ENCODE measurements at regions not wholly inside any gene's neighbourhood (a gene's known extent, or its start where the extent isn't known, plus 50 kb on each side); places are given as distances from the start of the nearest gene placed in this dataset.

GRCh38 chr10:120300513-120300912, 156.5 kb upstream of the PLPP4 start:
- DNase-seq, result no peak

- DNase-seq, result no peak
Measured at GRCh38 chr10:120308589-120308988, 148.4 kb upstream of the PLPP4 start.

GRCh38 chr10:120313715-120314114, 143.3 kb upstream of the PLPP4 start:
- no peak for DNase-seq

GRCh38 chr10:120314442-120314841, 142.6 kb upstream of the PLPP4 start:
- no peak for DNase-seq

- no peak for DNase-seq
Measured at GRCh38 chr10:120318862-120319261, 138.2 kb upstream of the PLPP4 start.

- no peak for DNase-seq
Measured at GRCh38 chr10:120327675-120328074, 129.4 kb upstream of the PLPP4 start.

GRCh38 chr10:120328647-120329046, 128.4 kb upstream of the PLPP4 start:
- DNase-seq, result no peak

- DNase-seq, result no peak
Measured at GRCh38 chr10:120335553-120335952, 121.5 kb upstream of the PLPP4 start.

- no peak for DNase-seq
Measured at GRCh38 chr10:120336306-120336910, 120.6 kb upstream of the PLPP4 start.

GRCh38 chr10:120336911-120337540, 120.0 kb upstream of the PLPP4 start:
- DNase-seq, result peak; percentile 2

GRCh38 chr10:120342115-120342714, 114.8 kb upstream of the PLPP4 start:
- no peak for DNase-seq

GRCh38 chr10:120345186-120345585, 111.8 kb upstream of the PLPP4 start:
- DNase-seq, result no peak

- DNase-seq, result no peak
Measured at GRCh38 chr10:120347644-120348043, 109.4 kb upstream of the PLPP4 start.

GRCh38 chr10:120349069-120349468, 108.0 kb upstream of the PLPP4 start:
- DNase-seq, result no peak

GRCh38 chr10:120355425-120355824, 101.6 kb upstream of the PLPP4 start:
- no peak for DNase-seq

- no peak for DNase-seq
Measured at GRCh38 chr10:120360571-120360970, 96.5 kb upstream of the PLPP4 start.

- DNase-seq, result no peak
Measured at GRCh38 chr10:120365872-120366271, 91.2 kb upstream of the PLPP4 start.

GRCh38 chr10:120367341-120367740, 89.7 kb upstream of the PLPP4 start:
- no peak for DNase-seq

- DNase-seq, result no peak
Measured at GRCh38 chr10:120368338-120368737, 88.7 kb upstream of the PLPP4 start.

GRCh38 chr10:120368927-120369326, 88.1 kb upstream of the PLPP4 start:
- no peak for DNase-seq

- no peak for DNase-seq
Measured at GRCh38 chr10:120369856-120370276, 87.2 kb upstream of the PLPP4 start.

- no peak for DNase-seq
Measured at GRCh38 chr10:120371856-120372255, 85.2 kb upstream of the PLPP4 start.

GRCh38 chr10:120372917-120373316, 84.1 kb upstream of the PLPP4 start:
- DNase-seq, result no peak

GRCh38 chr10:120375666-120376065, 81.4 kb upstream of the PLPP4 start:
- no peak for DNase-seq

- no peak for DNase-seq
Measured at GRCh38 chr10:120381931-120382330, 75.1 kb upstream of the PLPP4 start.

All from SHP77 treated with DMSO at 0.1 percent for 48 hours (cell line).